OCI-LY3 (cell line): ENCODE measurements at regions not wholly inside any gene's neighbourhood (a gene's known extent, or its start where the extent isn't known, plus 50 kb on each side); places are given as distances from the start of the nearest gene placed in this dataset.

Source experiments
- CTCF ChIP-seq: fragments of 200-600, 300-600 bp; sonication (generic); IDR thresholded peaks from 2 replicates; pipeline ENCODE4 v1.5.1; 2014; ENCODE audit warnings: antibody characterized with exemption, low read length, low read depth
- EZH2phosphoT487 ChIP-seq: fragments of 200-600 bp; shearing (Covaris generic); IDR thresholded peaks from 2 replicates; pipeline ENCODE4 v1.6.1; 2018; ENCODE audit warnings: antibody characterized with exemption, mixed run types, low read depth

GRCh38 chr9:104334549-104334948, 169.5 kb upstream of the OR13F1 start:
- no peak for TF ChIP-seq EZH2phosphoT487
- no peak for TF ChIP-seq CTCF
